ENCODE measurements at regions not wholly inside any gene's neighbourhood (a gene's known extent, or its start where the extent isn't known, plus 50 kb on each side); places are given as distances from the start of the nearest gene placed in this dataset.

DNA sequence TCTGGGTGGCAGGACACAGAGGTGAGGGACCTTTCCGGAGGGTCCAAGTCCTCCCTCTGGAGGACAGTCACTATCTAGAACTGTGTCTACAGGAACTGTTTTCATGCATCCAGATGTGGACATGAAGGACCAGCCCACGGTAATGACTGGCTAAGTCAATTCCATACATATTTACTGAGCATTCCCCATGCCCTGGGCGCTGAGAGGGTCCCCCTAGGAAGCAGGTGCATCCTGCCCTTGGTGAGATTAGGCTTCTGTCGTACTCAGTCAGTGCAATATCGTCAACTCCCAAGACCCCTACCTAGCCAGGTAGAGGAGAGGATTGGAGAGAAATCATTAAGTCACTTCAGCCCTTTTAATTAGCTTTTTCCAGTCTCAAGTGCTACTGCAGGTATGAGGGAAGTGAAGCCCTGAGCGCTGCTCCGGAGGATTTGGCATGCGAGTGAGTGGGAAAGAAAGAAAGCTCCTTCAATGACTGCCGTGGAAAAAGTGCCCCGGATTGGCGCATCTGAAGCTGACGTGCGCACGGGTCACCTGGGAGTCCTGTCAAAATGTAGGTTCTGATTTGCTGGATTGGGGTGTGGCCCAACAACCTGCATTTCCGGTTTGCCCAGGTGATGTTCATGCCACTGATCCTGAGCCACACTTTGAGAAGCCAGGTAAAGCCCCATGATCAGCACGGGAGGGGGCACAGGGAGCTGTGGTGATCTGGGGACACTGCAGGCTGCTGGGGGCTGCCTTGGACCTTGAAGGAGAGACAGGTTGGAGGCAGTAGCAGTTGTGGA lies 367.4 kb upstream of the TNRC6C start:
- no peak for FAIRE-seq
- peaks cover 10 to 48% of the 10 kb centered on the region in 2 experiments; a peak in 4 of 5 replicates for H3K27me3 ChIP-seq (ENCODE audit: control insufficient read depth in 1 of 2, insufficient read depth in 2 of 2, low read length in 2 of 2)
- no peaks in the 10 kb centered on the region for H3K4me1 ChIP-seq (ENCODE audit: insufficient read depth, low read length)
- TF ChIP-seq GATA4 (IDR thresholded peaks at IDR 0.05; ENCODE audit: borderline replicate concordance, low read depth) (no peak), HNRNPUL1 (IDR thresholded peaks at IDR 0.05; ENCODE audit: low read depth, low read length) (no peak), JDP2 (CRISPR knock-in tag; IDR thresholded peaks at IDR 0.05; ENCODE audit: borderline replicate concordance) (no peak), ZNF616 (CRISPR knock-in tag; IDR thresholded peaks at IDR 0.05; ENCODE audit: low read depth) (no peak), MAFK (conservative IDR thresholded peaks at IDR 0.05 in 1 of 2, IDR thresholded peaks at IDR 0.05 in 1 of 2; ENCODE audit: low read length in 2 of 2) (no peak)
- POLR2A ChIA-PET, result no interaction called here
- intact Hi-C loops (cut with micrococcal nuclease; ENCODE audit: unreplicated experiment) (no loop called here), in situ Hi-C loops (cut with HindIII; ENCODE audit: extremely low pct_ligation_motif_present, low pct_unique_long_range_greater_than_20kb) (no loop called here)
- no peaks in the 10 kb centered on the region for H3K79me2 ChIP-seq (ENCODE audit: insufficient read depth, low read length)
- 40% methylated on average over 16 of the region's 16 CpGs for WGBS (ENCODE audit: low lambda C conversion rate)
- no peak overlapping the region for H3K4me2 ChIP-seq (ENCODE audit: low read depth, low read length)
- H4K20me1 ChIP-seq (ENCODE audit: insufficient read depth, low read length), result no peaks in the 10 kb centered on the region; the same call in 1 of the 2 replicates
- no TSS peak for BruUV-seq (replicated peaks)
- H3K4me3 ChIP-seq (replicated peaks in 1 of 3; ENCODE audit: insufficient read depth in 1 of 3, low read depth in 2 of 3, low read length in 3 of 3), result no peak overlapping the region
- H3K27ac ChIP-seq (ENCODE audit: extremely low read length, insufficient read depth, low read length), result no peak overlapping the region
- no peaks in the 10 kb centered on the region for H3K9me3 ChIP-seq (ENCODE audit: low read length)
- ATAC-seq, result no peak
- no peak for DNase-seq (ENCODE audit: low spot score)
- H3K36me3 ChIP-seq (replicated peaks in 1 of 2; ENCODE audit: control insufficient read depth in 1 of 2, insufficient read depth in 2 of 2, low read length in 2 of 2), result no peaks in the 10 kb centered on the region
- H3K9ac ChIP-seq (ENCODE audit: insufficient read depth, low read depth, low read length), result no peak overlapping the region
- CTCF ChIA-PET (ENCODE audit: low intra/inter-chr PET ratio, low total read pairs), result no interaction called here
- H2AFZ ChIP-seq (ENCODE audit: low read length), result no peak overlapping the region

DNA sequence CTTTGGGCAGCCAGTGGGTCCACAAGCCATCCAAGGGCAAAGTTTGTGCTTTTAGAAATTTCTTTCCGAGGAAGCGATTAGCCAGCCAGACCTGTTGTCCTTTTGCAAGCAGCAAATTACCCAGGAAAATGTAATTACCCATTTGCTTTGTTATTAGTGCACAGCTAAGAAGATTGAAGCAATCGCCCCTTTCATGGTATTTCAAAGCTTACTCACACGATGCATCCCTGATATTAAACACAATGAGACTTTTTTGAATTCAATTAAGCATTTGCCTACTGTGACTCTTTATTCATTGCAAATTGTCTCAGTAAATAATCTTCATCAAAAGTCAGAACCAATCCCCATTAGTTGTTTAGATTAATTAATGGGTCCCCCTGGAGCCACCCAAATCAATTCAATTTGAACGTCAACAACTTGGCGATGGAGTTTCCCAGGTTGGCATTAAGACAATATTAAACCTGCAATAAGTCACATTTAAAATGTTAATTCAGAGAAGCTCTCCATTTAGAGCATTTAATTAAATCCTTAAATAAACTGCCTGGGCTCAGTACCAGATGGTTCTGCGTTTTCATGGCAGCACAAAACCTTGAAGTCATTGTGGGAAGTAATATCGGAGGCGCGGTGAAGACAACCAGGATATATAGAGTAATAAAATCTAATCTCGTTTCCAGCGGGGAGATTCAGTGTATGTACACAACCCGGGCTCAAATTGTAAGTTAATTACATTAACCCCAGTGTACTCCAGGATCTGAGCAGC lies 366.2 kb upstream of the TNRC6C start:
- BruUV-seq (replicated peaks), result no TSS peak
- Histone ChIP-seq H3K27me3 (ENCODE audit: control insufficient read depth in 1 of 2, insufficient read depth in 2 of 2, low read length in 2 of 2) (peaks cover 15 to 59% of the 10 kb centered on the region in 2 experiments; a peak in 4 of 5 replicates), H3K4me2 (ENCODE audit: low read depth, low read length) (no peak overlapping the region), H4K20me1 (ENCODE audit: insufficient read depth, low read length) (no peaks in the 10 kb centered on the region; the same call in 1 of the 2 replicates), H2AFZ (ENCODE audit: low read length) (no peak overlapping the region), H3K36me3 (replicated peaks in 1 of 2; ENCODE audit: control insufficient read depth in 1 of 2, insufficient read depth in 2 of 2, low read length in 2 of 2) (no peaks in the 10 kb centered on the region), H3K9ac (ENCODE audit: insufficient read depth, low read depth, low read length) (no peak overlapping the region), H3K79me2 (ENCODE audit: insufficient read depth, low read length) (no peaks in the 10 kb centered on the region), H3K27ac (ENCODE audit: extremely low read length, insufficient read depth, low read length) (no peak overlapping the region), H3K9me3 (ENCODE audit: low read length) (no peaks in the 10 kb centered on the region), H3K4me3 (replicated peaks in 1 of 3; ENCODE audit: insufficient read depth in 1 of 3, low read depth in 2 of 3, low read length in 3 of 3) (no peak overlapping the region), H3K4me1 (ENCODE audit: insufficient read depth, low read length) (no peaks in the 10 kb centered on the region)
- ATAC-seq (no peak), FAIRE-seq (no peak), DNase-seq (ENCODE audit: low spot score) (no peak)
- in situ Hi-C loops (cut with HindIII; ENCODE audit: extremely low pct_ligation_motif_present, low pct_unique_long_range_greater_than_20kb) (no loop called here), intact Hi-C loops (cut with micrococcal nuclease; ENCODE audit: unreplicated experiment) (no loop called here)
- CTCF ChIA-PET (ENCODE audit: low intra/inter-chr PET ratio, low total read pairs), result no interaction called here
- no peak for TF ChIP-seq ZFX (CRISPR knock-in tag; IDR thresholded peaks at IDR 0.05; ENCODE audit: low read depth)
- no peak for TF ChIP-seq CCAR2 (optimal IDR thresholded peaks at IDR 0.05; ENCODE audit: low read depth, low read length)
- TF ChIP-seq AGO1 (IDR thresholded peaks at IDR 0.05; ENCODE audit: low read depth, low read length, poor library complexity, severe bottlenecking), result no peak
- TF ChIP-seq, protein P1, sequence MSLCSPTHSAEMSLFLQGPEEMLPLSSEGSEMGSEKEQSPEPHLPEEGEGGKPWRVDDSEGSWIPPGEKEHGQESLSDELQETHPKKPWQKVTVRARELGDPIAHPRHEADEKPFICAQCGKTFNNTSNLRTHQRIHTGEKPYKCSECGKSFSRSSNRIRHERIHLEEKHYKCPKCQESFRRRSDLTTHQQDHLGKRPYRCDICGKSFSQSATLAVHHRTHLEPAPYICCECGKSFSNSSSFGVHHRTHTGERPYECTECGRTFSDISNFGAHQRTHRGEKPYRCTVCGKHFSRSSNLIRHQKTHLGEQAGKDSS (CRISPR knock-in tag; IDR thresholded peaks at IDR 0.05; ENCODE audit: borderline replicate concordance, low read depth), result no peak
- POLR2A ChIA-PET, result no interaction called here
- WGBS (ENCODE audit: low lambda C conversion rate), result 32% methylated on average over 13 of the region's 13 CpGs

All from HepG2 (cell line).